OCI-LY1 (cell line): ENCODE measurements at regions not wholly inside any gene's neighbourhood (a gene's known extent, or its start where the extent isn't known, plus 50 kb on each side); places are given as distances from the start of the nearest gene placed in this dataset.

Experiments used
- H2AFZ ChIP-seq: fragments of 200-600 bp; sonication (generic), shearing (Covaris generic); 2 replicates; pipeline ENCODE4 v1.6.0; 2014; ENCODE audit warnings: antibody characterized with exemption, mild to moderate bottlenecking, low read length
- H3F3A ChIP-seq: fragments of 200-600 bp; sonication (generic), shearing (Covaris generic); 2 replicates; pipeline ENCODE4 v1.6.0; 2014; ENCODE audit warnings: mild to moderate bottlenecking, antibody characterized with exemption, low read length, moderate library complexity; ENCODE audit not compliant: insufficient read depth
- H3K27ac ChIP-seq: fragments of 200-600 bp; sonication (generic); 2 replicates; pipeline ENCODE4 v1.5.1; 2014; ENCODE audit warnings: low read length, mixed run types, mild to moderate bottlenecking, low read depth; ENCODE audit not compliant: poor library complexity, severe bottlenecking
- H3K27me3 ChIP-seq: fragments of 200-600 bp; sonication (generic); 2 replicates; pipeline ENCODE4 v1.6.0; 2014; ENCODE audit warnings: antibody characterized with exemption, mild to moderate bottlenecking, low read length, moderate library complexity; ENCODE audit not compliant: insufficient read depth
- H3K36me3 ChIP-seq: fragments of 200-600 bp; sonication (generic); 2 replicates; pipeline ENCODE4 v1.6.1; 2014; ENCODE audit warnings: mild to moderate bottlenecking, antibody characterized with exemption, low read length, moderate library complexity, mixed read lengths; ENCODE audit not compliant: insufficient read depth
- H3K4me1 ChIP-seq: fragments of 200-600 bp; sonication (generic); 2 replicates; pipeline ENCODE4 v1.5.1; 2014; ENCODE audit warnings: mild to moderate bottlenecking, low read length, moderate library complexity; ENCODE audit not compliant: insufficient read depth, severe bottlenecking
- H3K4me2 ChIP-seq: fragments of 200-600 bp; sonication (generic), shearing (Covaris generic); 2 replicates; pipeline ENCODE4 v1.6.1; 2014; ENCODE audit warnings: low read length
- H3K4me3 ChIP-seq: fragments of 200-600 bp; sonication (generic); 2 replicates; pipeline ENCODE4 v1.5.1; 2014; ENCODE audit warnings: low read length, low read depth, mild to moderate bottlenecking, mixed read lengths; ENCODE audit not compliant: poor library complexity, severe bottlenecking
- H3K79me2 ChIP-seq: fragments of 200-600 bp; shearing (Covaris generic); 2 replicates; pipeline ENCODE4 v1.6.1; 2016; ENCODE audit warnings: mixed run types, low read length, mixed read lengths; ENCODE audit not compliant: insufficient read depth
- H3K9ac ChIP-seq: fragments of 200-600 bp; sonication (generic), shearing (Covaris generic); 2 replicates; pipeline ENCODE4 v1.6.1; 2014; ENCODE audit warnings: mild to moderate bottlenecking, low read length, mixed read lengths
- H3K9me2 ChIP-seq: fragments of 200-600 bp; sonication (generic), shearing (Covaris generic); 2 replicates; pipeline ENCODE4 v1.6.1; 2014; ENCODE audit warnings: low read depth, mild to moderate bottlenecking, low read length, mixed read lengths
- H3K9me3 ChIP-seq: fragments of 200-600 bp; shearing (Covaris generic); 2 replicates; pipeline ENCODE4 v1.6.1; 2014; ENCODE audit warnings: low read length, mixed read lengths
- H4K20me1 ChIP-seq: fragments of 200-600 bp; sonication (generic), shearing (Covaris generic); 2 replicates; pipeline ENCODE4 v1.6.0; 2016; ENCODE audit warnings: mild to moderate bottlenecking, low read length; ENCODE audit not compliant: insufficient read depth
- CTCF ChIP-seq: fragments of 200-600 bp; sonication (generic), shearing (Covaris generic); IDR thresholded peaks from 2 replicates; pipeline ENCODE4 v1.5.1; 2017; ENCODE audit warnings: mild to moderate bottlenecking, antibody characterized with exemption, low read length, moderate library complexity, mixed read lengths
- EZH2 ChIP-seq: fragments of 200-600 bp; sonication (generic), shearing (Covaris generic); IDR thresholded peaks from 2 replicates; pipeline ENCODE4 v1.8.0; 2017; ENCODE audit warnings: borderline replicate concordance, mixed run types, mild to moderate bottlenecking, antibody characterized with exemption, low read length, moderate library complexity, mixed read lengths

- H2AFZ ChIP-seq = no peak overlapping the region
- H3K9ac ChIP-seq = no peak overlapping the region
- no peak overlapping the region for H3K4me3 ChIP-seq
- H3K79me2 ChIP-seq = 0 out of 2 replicates have a peak, but pooled peaks cover 3% of the 10 kb centered on the region
- no peaks in the 10 kb centered on the region for H3F3A ChIP-seq
- peaks cover 84% of the 10 kb centered on the region for H3K4me1 ChIP-seq
- H4K20me1 ChIP-seq = no peaks in the 10 kb centered on the region
- TF ChIP-seq EZH2 (no peak), CTCF (no peak)
- no peaks in the 10 kb centered on the region for H3K36me3 ChIP-seq
- H3K9me2 ChIP-seq = no peaks in the 10 kb centered on the region
- H3K9me3 ChIP-seq = no peaks in the 10 kb centered on the region
- H3K4me2 ChIP-seq = no peak overlapping the region
- no peaks in the 10 kb centered on the region for H3K27me3 ChIP-seq
- no peak overlapping the region for H3K27ac ChIP-seq
These were observed 96.8 kb upstream of the SOX2 start for GRCh38 chr3:181614878-181615277.

GRCh38 chr3:181613813-181614212 lies 97.9 kb upstream of the SOX2 start:
- no peaks in the 10 kb centered on the region for H3K9me2 ChIP-seq
- peak overlapping the region; percentile 54 for H3K4me3 ChIP-seq
- no peaks in the 10 kb centered on the region for H3K27me3 ChIP-seq
- no peak overlapping the region for H2AFZ ChIP-seq
- peak overlapping the region; percentile 19 for H3K27ac ChIP-seq
- TF ChIP-seq CTCF (no peak), EZH2 (no peak)
- H3K36me3 ChIP-seq = no peaks in the 10 kb centered on the region
- no peak overlapping the region; the same call in 1 of the 2 replicates for H3K9ac ChIP-seq
- H3K4me1 ChIP-seq = peaks cover 85% of the 10 kb centered on the region
- 0 out of 2 replicates have a peak, but pooled peaks cover 3% of the 10 kb centered on the region for H3K79me2 ChIP-seq
- H3F3A ChIP-seq = no peaks in the 10 kb centered on the region
- H4K20me1 ChIP-seq = no peaks in the 10 kb centered on the region
- H3K4me2 ChIP-seq = peak overlapping the region; percentile 42; the same call in 1 of the 2 replicates
- no peaks in the 10 kb centered on the region for H3K9me3 ChIP-seq

- Histone ChIP-seq H3K36me3 (no peaks in the 10 kb centered on the region), H3K4me1 (peaks cover 81% of the 10 kb centered on the region), H2AFZ (no peak overlapping the region)
These were observed 98.5 kb upstream of the SOX2 start for GRCh38 chr3:181613191-181613590.

More at GRCh38 chr3:181613191-181613590, 98.5 kb upstream of the SOX2 start:
- no peaks in the 10 kb centered on the region for H4K20me1 ChIP-seq
- H3F3A ChIP-seq = no peaks in the 10 kb centered on the region
- H3K27me3 ChIP-seq = no peaks in the 10 kb centered on the region
- H3K79me2 ChIP-seq = 0 out of 2 replicates have a peak, but pooled peaks cover 3% of the 10 kb centered on the region
- H3K27ac ChIP-seq = no peak overlapping the region
- peak overlapping the region; percentile 42 for H3K4me2 ChIP-seq
- H3K9ac ChIP-seq = peak overlapping the region; percentile 8; the same call in 1 of the 2 replicates
- H3K9me3 ChIP-seq = no peaks in the 10 kb centered on the region
- H3K4me3 ChIP-seq = peak overlapping the region; percentile 54
- no peak for TF ChIP-seq EZH2
- TF ChIP-seq CTCF = no peak
- no peaks in the 10 kb centered on the region for H3K9me2 ChIP-seq
